Stimulated activated naive B cell treated with anti-CD40 and anti-IgM and Interleukin-4, amounts not matched to agents 10 μg/mL and 1 μg/mL and 100 μg/mL, for 72 hours (primary cell): ENCODE measurements at regions not wholly inside any gene's neighbourhood (a gene's known extent, or its start where the extent isn't known, plus 50 kb on each side); places are given as distances from the start of the nearest gene placed in this dataset.

Source experiments
- ATAC-seq, 2 donors: fragments of 150-1000 bp; cut with Tn5 transposase; replicated peaks; 2 replicates each; pipeline ENCODE4 v1.10.0; 2021; ENCODE audit warnings: moderate library complexity in 1 of 2
- DNase-seq: peaks from one replicate; pipeline ENCODE4 v3.0.0; 2021
- H3K27ac Mint-ChIP-seq: one replicate; pipeline ENCODE4 v1.8.0; 2022; ENCODE audit warnings: mild to moderate bottlenecking, mixed read lengths
- H3K27me3 Mint-ChIP-seq, 2 donors: one replicate each; pipeline ENCODE4 v1.8.0; 2022; ENCODE audit warnings: mixed read lengths in 2 of 2
- H3K36me3 Mint-ChIP-seq, 2 donors: one replicate each; pipeline ENCODE4 v1.8.0; 2022; ENCODE audit warnings: mixed read lengths in 2 of 2, mild to moderate bottlenecking in 1 of 2
- H3K4me1 Mint-ChIP-seq, 2 donors: one replicate each; pipeline ENCODE4 v1.8.0; 2022; ENCODE audit warnings: mixed read lengths in 2 of 2, mild to moderate bottlenecking in 1 of 2
- H3K4me3 Mint-ChIP-seq, 2 donors: one replicate each; pipeline ENCODE4 v1.8.0; 2022; ENCODE audit warnings: mild to moderate bottlenecking in 2 of 2, mixed read lengths in 2 of 2, moderate library complexity in 1 of 2
- H3K9me3 Mint-ChIP-seq, 2 donors: one replicate each; pipeline ENCODE4 v1.8.0; 2022; ENCODE audit warnings: mixed read lengths in 2 of 2, mild to moderate bottlenecking in 1 of 2

- Mint-ChIP-seq H3K27me3 (no peaks in the 10 kb centered on the region), H3K9me3 (peaks cover 13 to 21% of the 10 kb centered on the region in 2 donors), H3K27ac (no peak overlapping the region), H3K36me3 (peaks cover 0 to 2% of the 10 kb centered on the region in 2 donors), H3K4me3 (no peak overlapping the region), H3K4me1 (no peaks in the 10 kb centered on the region)
- DNase-seq, result no peak
- ATAC-seq, result no peak
Measured at GRCh38 chr6:85983032-85983659, 340.5 kb upstream of the SYNCRIP start.

- Mint-ChIP-seq H3K27me3 (no peaks in the 10 kb centered on the region), H3K4me3 (no peak overlapping the region), H3K27ac (no peak overlapping the region), H3K36me3 (no peaks in the 10 kb centered on the region), H3K4me1 (no peaks in the 10 kb centered on the region), H3K9me3 (peaks cover 4 to 10% of the 10 kb centered on the region in 2 donors)
- DNase-seq (no peak), ATAC-seq (no peak)
Measured at GRCh38 chr6:85977661-85978060, 335.0 kb upstream of the SYNCRIP start.

- DNase-seq (no peak), ATAC-seq (no peak)
- Mint-ChIP-seq H3K27ac (no peak overlapping the region), H3K4me1 (no peaks in the 10 kb centered on the region), H3K27me3 (no peaks in the 10 kb centered on the region), H3K4me3 (no peak overlapping the region), H3K36me3 (no peaks in the 10 kb centered on the region), H3K9me3 (peaks cover 4 to 10% of the 10 kb centered on the region in 2 donors)
Measured at GRCh38 chr6:85975957-85976356, 333.3 kb upstream of the SYNCRIP start.

- no peak overlapping the region for H3K4me3 Mint-ChIP-seq
- no peak for ATAC-seq
- no peaks in the 10 kb centered on the region for H3K27me3 Mint-ChIP-seq
- no peak overlapping the region for H3K27ac Mint-ChIP-seq
- H3K9me3 Mint-ChIP-seq, result peaks cover 0 to 4% of the 10 kb centered on the region in 2 donors
- H3K4me1 Mint-ChIP-seq, result no peaks in the 10 kb centered on the region
- no peak for DNase-seq
- H3K36me3 Mint-ChIP-seq, result no peaks in the 10 kb centered on the region
Measured at GRCh38 chr6:85971238-85971637, 328.6 kb upstream of the SYNCRIP start.

GRCh38 chr6:85966828-85967227, 324.1 kb upstream of the SYNCRIP start:
- H3K27me3 Mint-ChIP-seq, result no peaks in the 10 kb centered on the region
- H3K9me3 Mint-ChIP-seq, result no peaks in the 10 kb centered on the region
- no peaks in the 10 kb centered on the region for H3K36me3 Mint-ChIP-seq
- no peak for DNase-seq
- no peaks in the 10 kb centered on the region for H3K4me1 Mint-ChIP-seq
- peak in 1 of 2 donors; percentile 31 for ATAC-seq
- H3K4me3 Mint-ChIP-seq, result no peak overlapping the region
- H3K27ac Mint-ChIP-seq, result no peak overlapping the region

- DNase-seq, result no peak
- ATAC-seq, result no peak
- no peaks in the 10 kb centered on the region for H3K27me3 Mint-ChIP-seq
- peaks cover 3% of the 10 kb centered on the region in 2 donors for H3K9me3 Mint-ChIP-seq
- H3K27ac Mint-ChIP-seq, result no peak overlapping the region
- no peaks in the 10 kb centered on the region for H3K4me1 Mint-ChIP-seq
- no peak overlapping the region for H3K4me3 Mint-ChIP-seq
- no peaks in the 10 kb centered on the region for H3K36me3 Mint-ChIP-seq
Measured at GRCh38 chr6:85961746-85962145, 319.1 kb upstream of the SYNCRIP start.

- H3K4me3 Mint-ChIP-seq, result no peak overlapping the region
- DNase-seq (no peak), ATAC-seq (no peak)
- H3K27me3 Mint-ChIP-seq, result no peaks in the 10 kb centered on the region
- no peak overlapping the region for H3K27ac Mint-ChIP-seq
- H3K9me3 Mint-ChIP-seq, result peaks cover 3 to 4% of the 10 kb centered on the region in 2 donors
- no peaks in the 10 kb centered on the region for H3K36me3 Mint-ChIP-seq
- H3K4me1 Mint-ChIP-seq, result no peaks in the 10 kb centered on the region
Measured at GRCh38 chr6:85961125-85961524, 318.4 kb upstream of the SYNCRIP start.

GRCh38 chr6:85948481-85948880, 305.8 kb upstream of the SYNCRIP start:
- H3K27ac Mint-ChIP-seq, result no peak overlapping the region
- no peaks in the 10 kb centered on the region for H3K4me1 Mint-ChIP-seq
- no peaks in the 10 kb centered on the region for H3K36me3 Mint-ChIP-seq
- DNase-seq (no peak), ATAC-seq (no peak)
- peaks cover 4 to 13% of the 10 kb centered on the region in 2 donors for H3K9me3 Mint-ChIP-seq
- no peaks in the 10 kb centered on the region for H3K27me3 Mint-ChIP-seq
- no peak overlapping the region for H3K4me3 Mint-ChIP-seq

- no peak overlapping the region for H3K27ac Mint-ChIP-seq
- DNase-seq, result no peak
- H3K36me3 Mint-ChIP-seq, result no peaks in the 10 kb centered on the region
- peaks cover under 1 to 3% of the 10 kb centered on the region in 2 donors for H3K9me3 Mint-ChIP-seq
- ATAC-seq, result no peak
- H3K4me3 Mint-ChIP-seq, result no peak overlapping the region
- no peaks in the 10 kb centered on the region for H3K27me3 Mint-ChIP-seq
- H3K4me1 Mint-ChIP-seq, result no peaks in the 10 kb centered on the region
Measured at GRCh38 chr6:85945459-85946185, 302.9 kb upstream of the SYNCRIP start.

- no peaks in the 10 kb centered on the region for H3K9me3 Mint-ChIP-seq
- H3K27ac Mint-ChIP-seq, result no peak overlapping the region
- H3K27me3 Mint-ChIP-seq, result no peaks in the 10 kb centered on the region
- no peak overlapping the region for H3K4me3 Mint-ChIP-seq
- no peaks in the 10 kb centered on the region for H3K4me1 Mint-ChIP-seq
- DNase-seq, result no peak
- no peak for ATAC-seq
- no peaks in the 10 kb centered on the region for H3K36me3 Mint-ChIP-seq
Measured at GRCh38 chr6:85944776-85945175, 302.1 kb upstream of the SYNCRIP start.

GRCh38 chr6:85942844-85943243, 300.2 kb upstream of the SYNCRIP start:
- no peak for DNase-seq
- H3K9me3 Mint-ChIP-seq, result no peaks in the 10 kb centered on the region
- H3K27ac Mint-ChIP-seq, result no peak overlapping the region
- H3K36me3 Mint-ChIP-seq, result no peaks in the 10 kb centered on the region
- no peaks in the 10 kb centered on the region for H3K4me1 Mint-ChIP-seq
- ATAC-seq, result no peak
- H3K27me3 Mint-ChIP-seq, result no peaks in the 10 kb centered on the region
- H3K4me3 Mint-ChIP-seq, result no peak overlapping the region

GRCh38 chr6:85936916-85937315, 294.2 kb upstream of the SYNCRIP start:
- no peak for ATAC-seq
- Mint-ChIP-seq H3K27ac (no peak overlapping the region), H3K36me3 (no peaks in the 10 kb centered on the region)

GRCh38 chr6:85923013-85923430, 280.3 kb upstream of the SYNCRIP start:
- no peaks in the 10 kb centered on the region for H3K4me1 Mint-ChIP-seq
- DNase-seq (no peak), ATAC-seq (peak; percentile 72 to 81)
- no peaks in the 10 kb centered on the region for H3K27me3 Mint-ChIP-seq
- H3K9me3 Mint-ChIP-seq, result peaks cover 3 to 7% of the 10 kb centered on the region in 2 donors
- no peaks in the 10 kb centered on the region for H3K36me3 Mint-ChIP-seq
- H3K27ac Mint-ChIP-seq, result no peak overlapping the region
- no peak overlapping the region for H3K4me3 Mint-ChIP-seq

More at GRCh38 chr6:85936916-85937315, 294.2 kb upstream of the SYNCRIP start:
- Mint-ChIP-seq H3K9me3 (peaks cover 10% of the 10 kb centered on the region in 2 donors), H3K4me1 (no peaks in the 10 kb centered on the region), H3K4me3 (no peak overlapping the region), H3K27me3 (no peaks in the 10 kb centered on the region)
- DNase-seq, result no peak

GRCh38 chr6:85920782-85921181, 278.1 kb upstream of the SYNCRIP start:
- ATAC-seq (no peak), DNase-seq (no peak)
- Mint-ChIP-seq H3K27me3 (no peaks in the 10 kb centered on the region), H3K36me3 (no peaks in the 10 kb centered on the region), H3K4me3 (no peak overlapping the region), H3K27ac (no peak overlapping the region), H3K4me1 (no peaks in the 10 kb centered on the region), H3K9me3 (peaks cover 1 to 7% of the 10 kb centered on the region in 2 donors)

GRCh38 chr6:85917522-85917921, 274.8 kb upstream of the SYNCRIP start:
- Mint-ChIP-seq H3K27ac (no peak overlapping the region), H3K27me3 (no peaks in the 10 kb centered on the region)

More at GRCh38 chr6:85917522-85917921, 274.8 kb upstream of the SYNCRIP start:
- Mint-ChIP-seq H3K4me3 (no peak overlapping the region), H3K9me3 (no peaks in the 10 kb centered on the region), H3K4me1 (no peaks in the 10 kb centered on the region), H3K36me3 (no peaks in the 10 kb centered on the region)
- DNase-seq (no peak), ATAC-seq (no peak)
